ENCODE measurements at regions not wholly inside any gene's neighbourhood (a gene's known extent, or its start where the extent isn't known, plus 50 kb on each side); places are given as distances from the start of the nearest gene placed in this dataset.

DNA sequence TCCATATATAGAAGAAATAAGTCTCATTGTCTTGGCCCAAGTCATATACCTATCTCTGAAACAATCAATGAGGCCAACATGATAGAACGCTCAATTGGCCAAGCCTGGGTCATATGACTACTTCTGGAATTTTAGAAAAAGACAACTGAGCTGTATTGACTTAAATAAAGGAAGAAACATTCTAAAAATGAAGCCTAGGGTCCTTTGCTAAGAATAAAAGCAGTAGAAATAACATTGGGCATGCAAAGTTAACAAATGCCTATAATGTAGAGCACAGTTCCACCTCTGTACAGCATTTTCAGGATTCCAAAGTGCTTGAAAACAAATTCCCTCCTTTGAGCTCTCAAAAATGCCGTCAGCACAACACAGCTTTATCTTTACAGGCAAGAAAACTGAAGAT, 391.8 kb downstream of the PRELID2 start:
- TF ChIP-seq, protein P1, sequence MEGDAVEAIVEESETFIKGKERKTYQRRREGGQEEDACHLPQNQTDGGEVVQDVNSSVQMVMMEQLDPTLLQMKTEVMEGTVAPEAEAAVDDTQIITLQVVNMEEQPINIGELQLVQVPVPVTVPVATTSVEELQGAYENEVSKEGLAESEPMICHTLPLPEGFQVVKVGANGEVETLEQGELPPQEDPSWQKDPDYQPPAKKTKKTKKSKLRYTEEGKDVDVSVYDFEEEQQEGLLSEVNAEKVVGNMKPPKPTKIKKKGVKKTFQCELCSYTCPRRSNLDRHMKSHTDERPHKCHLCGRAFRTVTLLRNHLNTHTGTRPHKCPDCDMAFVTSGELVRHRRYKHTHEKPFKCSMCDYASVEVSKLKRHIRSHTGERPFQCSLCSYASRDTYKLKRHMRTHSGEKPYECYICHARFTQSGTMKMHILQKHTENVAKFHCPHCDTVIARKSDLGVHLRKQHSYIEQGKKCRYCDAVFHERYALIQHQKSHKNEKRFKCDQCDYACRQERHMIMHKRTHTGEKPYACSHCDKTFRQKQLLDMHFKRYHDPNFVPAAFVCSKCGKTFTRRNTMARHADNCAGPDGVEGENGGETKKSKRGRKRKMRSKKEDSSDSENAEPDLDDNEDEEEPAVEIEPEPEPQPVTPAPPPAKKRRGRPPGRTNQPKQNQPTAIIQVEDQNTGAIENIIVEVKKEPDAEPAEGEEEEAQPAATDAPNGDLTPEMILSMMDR (optimal IDR thresholded peaks at IDR 0.05 in 1 of 3, IDR thresholded peaks at IDR 0.05 in 1 of 3, conservative IDR thresholded peaks at IDR 0.05 in 1 of 3; ENCODE audit: extremely low read depth in 1 of 3, insufficient read depth in 2 of 3, low read length in 3 of 3): no peak
- no peak for TF ChIP-seq EZH2 (IDR thresholded peaks at IDR 0.05; ENCODE audit: low read length)

Measured in keratinocyte (primary cell).